ENCODE measurements at regions not wholly inside any gene's neighbourhood (a gene's known extent, or its start where the extent isn't known, plus 50 kb on each side); places are given as distances from the start of the nearest gene placed in this dataset.

DNA sequence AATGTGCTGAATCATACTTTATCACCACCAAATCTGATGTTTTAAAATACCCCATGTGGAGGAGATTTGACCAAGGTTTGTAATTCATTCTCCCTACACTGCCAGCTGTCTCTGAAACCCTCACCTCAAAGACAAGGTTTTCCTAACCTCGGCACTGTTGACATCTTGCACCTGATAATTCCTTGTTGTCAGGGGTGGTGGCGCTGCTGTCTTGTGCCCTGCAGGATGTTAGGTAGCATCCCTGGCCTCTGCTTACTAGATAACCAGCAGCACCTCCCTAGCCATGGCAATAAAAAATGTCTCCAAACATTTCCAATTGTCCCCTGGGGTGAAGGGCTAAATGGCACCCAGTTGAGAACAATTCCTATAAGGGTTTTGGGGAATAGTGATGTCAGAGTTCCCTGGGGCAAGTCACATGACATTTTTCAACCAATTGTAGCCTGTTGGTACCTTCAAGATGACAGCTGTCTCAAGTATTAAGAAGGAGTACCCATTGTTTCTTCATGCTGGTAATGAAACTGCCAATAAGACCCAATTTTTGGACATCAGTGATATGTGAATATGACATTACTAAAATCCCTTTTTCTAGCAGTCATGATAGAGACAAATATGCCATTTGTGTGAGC lies 160.6 kb upstream of the PLCXD3 start:
- Histone ChIP-seq H3K27ac (no peak overlapping the region), H3K4me3 (no peak overlapping the region)

DNA sequence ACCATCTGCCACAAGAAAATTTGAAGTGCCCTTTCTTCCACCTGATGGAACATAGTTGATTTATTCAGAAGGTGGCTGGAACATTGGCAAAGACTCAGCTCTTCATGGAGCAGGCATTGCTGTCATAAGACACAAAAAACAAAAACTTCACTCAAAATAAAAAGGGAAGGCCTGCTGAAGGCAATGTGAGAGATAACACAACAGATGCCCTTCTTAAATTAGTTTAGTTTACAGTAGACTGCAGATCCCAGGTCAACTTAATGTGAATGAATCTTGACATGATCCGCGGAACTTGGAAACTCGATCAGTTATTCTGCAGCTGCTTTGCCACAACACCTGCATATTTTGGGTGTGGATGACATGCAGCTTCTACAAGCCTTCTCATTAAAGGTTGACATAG lies 159.8 kb upstream of the PLCXD3 start:
- Histone ChIP-seq H3K4me3 (no peak overlapping the region), H3K27ac (no peak overlapping the region)

DNA sequence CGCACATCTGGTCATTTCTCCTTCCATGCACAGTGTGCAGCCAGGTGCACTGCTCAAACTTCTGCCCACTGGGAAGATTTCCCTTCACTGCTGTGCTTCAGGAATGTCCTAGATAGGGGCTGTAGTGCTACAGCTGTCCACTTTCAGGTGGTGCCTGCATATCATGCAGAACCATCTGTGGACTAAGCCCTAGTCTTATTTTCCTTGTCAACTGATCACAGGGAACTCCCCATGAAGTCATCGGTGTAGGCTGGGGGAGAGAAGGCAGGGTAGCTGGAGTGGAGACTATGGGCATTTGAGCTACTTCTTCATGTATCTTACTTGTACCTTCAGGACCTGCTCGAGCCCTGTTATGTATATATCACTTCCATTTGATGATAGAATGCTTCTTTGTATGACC lies 150.9 kb upstream of the PLCXD3 start:
- H3K4me3 ChIP-seq: no peak overlapping the region

GRCh38 chr5:41656597-41656996 lies 146.2 kb upstream of the PLCXD3 start:
- Histone ChIP-seq H3K4me3 (no peak overlapping the region), H3K27ac (no peak overlapping the region)

More for the DNA sequence above, 150.9 kb upstream of the PLCXD3 start:
- no peak overlapping the region for H3K27ac ChIP-seq

GRCh38 chr5:41650131-41650530 lies 139.7 kb upstream of the PLCXD3 start:
- Histone ChIP-seq H3K27ac (no peak overlapping the region), H3K4me3 (no peak overlapping the region)

- no peak overlapping the region for H3K4me3 ChIP-seq
- H3K27ac ChIP-seq: peak overlapping the region in 1 of 21 experiments; percentile 56
These were observed 139.3 kb upstream of the PLCXD3 start for GRCh38 chr5:41649659-41650058.

DNA sequence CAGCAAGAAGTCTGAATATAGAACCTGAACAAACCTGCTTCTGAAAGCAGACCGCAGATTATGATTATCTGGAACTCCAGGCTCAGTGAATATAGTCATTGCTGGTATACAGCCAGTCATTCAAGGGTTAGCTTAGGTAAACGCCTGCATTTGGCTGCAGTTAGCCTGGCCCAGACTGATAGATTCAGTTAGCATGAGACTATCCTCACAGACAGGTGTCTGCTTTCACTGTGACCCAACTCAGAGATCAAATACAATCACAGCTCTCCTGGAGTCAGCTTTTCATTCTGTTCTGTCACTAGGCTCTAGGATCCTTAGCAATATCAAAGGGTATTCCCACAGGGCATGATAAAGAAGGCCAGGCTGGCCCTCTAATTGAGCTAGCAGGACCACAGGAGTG lies 138.6 kb upstream of the PLCXD3 start:
- no peak overlapping the region for H3K4me3 ChIP-seq
- peak overlapping the region in 1 of 21 experiments; percentile 56 for H3K27ac ChIP-seq

DNA sequence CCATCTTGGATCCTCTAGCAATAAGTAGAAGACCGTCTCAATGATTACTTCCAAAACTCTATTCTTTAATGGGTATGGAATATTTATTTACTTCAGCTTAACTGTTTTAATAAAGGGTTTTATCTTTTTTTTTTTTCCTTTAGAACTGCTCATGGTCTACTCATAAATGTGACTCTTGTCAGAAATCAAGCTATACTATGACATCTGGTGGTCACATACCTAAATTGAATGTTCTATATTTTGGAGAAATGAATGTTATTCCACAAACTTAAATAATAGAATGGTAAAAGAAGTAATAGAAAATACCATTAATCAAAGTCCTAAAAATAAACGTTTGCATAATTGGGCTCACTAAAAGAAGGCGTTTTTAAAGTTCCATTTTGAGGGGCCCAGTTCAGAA lies 131.2 kb upstream of the PLCXD3 start:
- no peak overlapping the region for H3K4me3 ChIP-seq
- H3K27ac ChIP-seq: no peak overlapping the region

DNA sequence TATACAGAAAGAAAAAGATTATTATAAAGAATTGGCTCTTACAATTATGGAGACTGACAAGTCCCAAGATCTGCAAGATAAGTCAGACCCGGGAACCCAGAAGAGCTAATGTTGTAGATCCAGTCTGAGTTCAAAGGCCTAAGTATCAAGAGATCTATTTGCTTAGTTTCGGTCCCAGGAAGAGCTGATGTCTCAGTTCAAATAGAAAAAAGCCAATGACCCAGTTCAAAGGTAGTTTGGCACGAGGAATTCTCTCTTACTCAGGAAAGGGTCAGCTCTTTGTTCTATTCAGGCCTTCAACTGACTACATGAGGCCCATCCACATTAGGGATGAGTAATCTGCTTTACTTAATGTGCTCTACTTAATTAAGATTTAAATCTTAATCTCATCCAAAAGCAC lies 128.3 kb upstream of the PLCXD3 start:
- no peak overlapping the region for H3K27ac ChIP-seq
- no peak overlapping the region for H3K4me3 ChIP-seq

DNA sequence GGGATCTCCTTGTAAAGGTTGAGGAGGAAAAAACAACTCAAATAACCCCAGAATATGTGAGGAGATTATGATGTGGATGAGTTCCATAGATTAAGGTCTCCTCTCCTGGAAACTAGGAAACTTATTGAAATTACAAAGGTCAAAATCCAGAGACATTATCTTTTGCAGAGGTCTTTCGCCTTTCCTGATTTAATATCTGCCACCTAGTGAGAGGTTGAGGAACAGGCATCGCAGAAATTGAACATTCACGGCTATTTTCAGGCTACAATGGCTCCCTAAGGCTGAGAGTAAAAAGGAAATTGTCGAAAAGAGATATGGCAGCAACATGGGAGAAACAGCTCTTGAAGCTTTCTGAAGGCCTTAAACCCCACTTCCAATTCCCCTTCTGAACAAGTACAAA lies 127.5 kb upstream of the PLCXD3 start:
- no peak overlapping the region for H3K27ac ChIP-seq
- no peak overlapping the region for H3K4me3 ChIP-seq

GRCh38 chr5:41637424-41637823 lies 127.0 kb upstream of the PLCXD3 start:
- Histone ChIP-seq H3K27ac (no peak overlapping the region), H3K4me3 (no peak overlapping the region)

DNA sequence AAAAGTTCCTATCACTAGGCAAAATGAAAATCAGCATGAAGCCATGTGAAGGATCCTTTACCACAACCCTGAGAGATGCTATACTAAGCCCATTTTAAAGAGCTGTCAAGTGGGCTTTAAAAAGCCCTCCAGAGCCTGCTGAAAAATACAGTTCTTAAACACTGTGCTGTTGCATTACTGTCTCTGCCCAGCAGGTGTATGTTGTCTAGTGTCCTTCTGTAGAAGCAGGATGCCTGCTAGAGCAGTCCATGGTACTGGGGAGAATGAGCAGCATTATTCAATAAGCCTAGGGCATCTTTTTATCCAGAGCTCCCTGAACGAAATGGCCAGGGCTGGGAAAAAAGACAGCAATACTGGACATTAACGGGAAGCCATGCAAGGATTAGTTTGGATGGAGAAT lies 126.2 kb upstream of the PLCXD3 start:
- H3K4me3 ChIP-seq: no peak overlapping the region
- H3K27ac ChIP-seq: no peak overlapping the region

- Histone ChIP-seq H3K27ac (no peak overlapping the region), H3K4me3 (no peak overlapping the region)
These were observed 119.5 kb upstream of the PLCXD3 start for GRCh38 chr5:41629897-41630296.

DNA sequence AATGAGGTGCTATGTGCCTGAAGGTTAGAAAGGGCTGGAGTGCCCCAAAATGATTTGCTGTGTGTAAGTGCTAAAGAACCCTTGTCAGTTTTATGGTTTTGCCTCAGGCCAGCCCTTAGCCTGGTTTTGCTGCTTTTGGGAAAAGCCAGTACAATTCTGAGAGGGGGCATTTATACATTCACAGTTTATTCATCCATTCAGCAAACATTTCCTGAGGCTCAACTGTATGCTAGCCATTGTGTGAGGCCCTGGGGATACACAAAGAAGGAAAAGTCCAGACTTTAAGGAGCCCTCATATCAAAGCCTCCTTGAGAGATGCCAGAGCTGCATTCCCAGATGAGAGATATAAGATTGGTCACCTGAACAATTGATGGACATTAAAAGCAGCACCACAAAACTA lies 115.2 kb upstream of the PLCXD3 start:
- Histone ChIP-seq H3K4me3 (no peak overlapping the region), H3K27ac (no peak overlapping the region)

GRCh38 chr5:41621420-41621819 lies 111.0 kb upstream of the PLCXD3 start:
- no peak overlapping the region for H3K27ac ChIP-seq
- H3K4me3 ChIP-seq: no peak overlapping the region

GRCh38 chr5:41617843-41618515 lies 107.6 kb upstream of the PLCXD3 start:
- Histone ChIP-seq H3K4me3 (no peak overlapping the region), H3K27ac (no peak overlapping the region)

- Histone ChIP-seq H3K27ac (no peak overlapping the region), H3K4me3 (no peak overlapping the region)
These were observed 100.0 kb upstream of the PLCXD3 start for GRCh38 chr5:41610386-41610785.

GRCh38 chr5:41600731-41601130 lies 90.3 kb upstream of the PLCXD3 start:
- H3K27ac ChIP-seq: no peak overlapping the region
- no peak overlapping the region for H3K4me3 ChIP-seq

GRCh38 chr5:41598011-41598410 lies 87.6 kb upstream of the PLCXD3 start:
- H3K27ac ChIP-seq: no peak overlapping the region
- H3K4me3 ChIP-seq: no peak overlapping the region

GRCh38 chr5:41587668-41588067 lies 77.3 kb upstream of the PLCXD3 start:
- H3K27ac ChIP-seq: no peak overlapping the region
- H3K4me3 ChIP-seq: no peak overlapping the region

DNA sequence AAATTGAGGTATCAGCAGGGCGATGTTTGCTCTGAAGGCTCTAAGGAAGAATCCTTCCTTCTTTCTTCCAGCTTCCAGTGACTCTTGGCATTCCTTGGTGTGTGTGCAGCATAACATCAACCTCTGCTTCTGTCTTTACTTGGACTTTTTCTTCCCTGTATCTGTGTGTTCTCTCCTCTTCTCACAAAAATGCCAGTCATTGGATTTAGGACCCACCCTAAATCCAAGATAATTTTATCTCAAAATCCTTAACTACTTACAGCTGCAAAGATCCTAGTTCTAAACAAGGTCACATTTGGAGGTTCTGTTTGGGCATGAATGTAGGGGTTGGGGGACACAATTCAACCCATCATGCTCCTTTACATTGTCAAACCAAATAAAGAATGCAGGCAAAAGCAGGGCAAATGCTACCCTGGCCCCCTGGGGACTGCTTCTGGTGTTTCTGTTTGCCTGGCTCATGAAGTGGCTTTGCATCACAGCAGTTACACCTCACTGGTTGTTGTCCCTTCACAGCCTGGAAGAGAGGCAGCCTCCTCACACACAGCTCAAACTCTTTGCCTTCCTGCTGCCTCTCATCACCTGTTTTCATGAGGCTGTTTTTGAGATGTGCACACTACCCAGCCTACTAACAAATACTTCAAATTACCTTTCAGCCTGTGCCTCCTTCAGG lies 64.8 kb upstream of the PLCXD3 start:
- Histone ChIP-seq H3K27ac (no peak overlapping the region), H3K4me3 (no peak overlapping the region)
